WTC11 (cell line): ENCODE measurements at regions not wholly inside any gene's neighbourhood (a gene's known extent, or its start where the extent isn't known, plus 50 kb on each side); places are given as distances from the start of the nearest gene placed in this dataset.

Experiments used
- ATAC-seq: fragments of 200-7000 bp; cut with Tn5 transposase; 2 replicates; pipeline ENCODE4 v1.10.0; 2021; ENCODE audit warnings: mild to moderate bottlenecking, moderate library complexity
- CTCF ChIA-PET: fragments of 300-600 bp; sonication (Branson Sonifier 250); formaldehyde crosslinking; loops from one replicate; lab custom pipeline; 2021; ENCODE audit warnings: antibody characterized with exemption; lab: Charles Lee
- POLR2A ChIA-PET: fragments of 350-600 bp; sonication (Branson Sonifier 250); formaldehyde crosslinking; loops from one replicate; lab custom pipeline; 2021; ENCODE audit warnings: antibody characterized with exemption; lab: Charles Lee
- DNase-seq: peaks from one replicate; pipeline ENCODE4 v3.0.0; 2021; ENCODE audit warnings: low spot score
- H3K27ac Mint-ChIP-seq: 2 replicates; pipeline ENCODE4 v1.8.0; 2021; ENCODE audit warnings: mixed read lengths
- H3K27me3 Mint-ChIP-seq: 2 replicates; pipeline ENCODE4 v1.8.0; 2021; ENCODE audit warnings: low read depth, mild to moderate bottlenecking, moderate library complexity, mixed read lengths
- H3K36me3 Mint-ChIP-seq: 2 replicates; pipeline ENCODE4 v1.8.0; 2021; ENCODE audit warnings: mixed read lengths
- H3K4me1 Mint-ChIP-seq: 2 replicates; pipeline ENCODE4 v1.8.0; 2022; ENCODE audit warnings: mixed read lengths
- H3K4me3 Mint-ChIP-seq: 2 replicates; pipeline ENCODE4 v1.8.0; 2021; ENCODE audit warnings: mild to moderate bottlenecking, moderate library complexity, mixed read lengths
- H3K9me3 Mint-ChIP-seq: 2 replicates; pipeline ENCODE4 v1.8.0; 2021; ENCODE audit warnings: mixed read lengths
- ATF1 ChIP-seq: sonication (generic); formaldehyde crosslinking; IDR thresholded peaks from 2 replicates; pipeline ENCODE4 v1.8.1; 2023; ENCODE audit warnings: mild to moderate bottlenecking, moderate library complexity, missing genetic modification reagents
- ATF3 ChIP-seq: sonication (generic); formaldehyde crosslinking; conservative IDR thresholded peaks from 2 replicates; pipeline ENCODE4 v1.8.1; 2022; ENCODE audit warnings: mild to moderate bottlenecking, missing genetic modification reagents
- ATF6 ChIP-seq: sonication (generic); formaldehyde crosslinking; IDR thresholded peaks from 2 replicates; pipeline ENCODE4 v1.8.1; 2023; ENCODE audit warnings: mild to moderate bottlenecking, missing genetic modification reagents
- E2F5 ChIP-seq: sonication (generic); formaldehyde crosslinking; IDR thresholded peaks from 2 replicates; pipeline ENCODE4 v1.8.1; 2022; ENCODE audit warnings: mild to moderate bottlenecking, moderate library complexity, missing genetic modification reagents
- ESRRA ChIP-seq: sonication (generic); formaldehyde crosslinking; IDR thresholded peaks from 2 replicates; pipeline ENCODE4 v1.8.1; 2022; ENCODE audit warnings: mild to moderate bottlenecking, missing genetic modification reagents, borderline replicate concordance
- FOXJ3 ChIP-seq: sonication (generic); formaldehyde crosslinking; IDR thresholded peaks from 2 replicates; pipeline ENCODE4 v1.9.0; 2021; ENCODE audit warnings: missing genetic modification reagents, mild to moderate bottlenecking, borderline replicate concordance
- GABPB1 ChIP-seq: sonication (generic); formaldehyde crosslinking; IDR thresholded peaks from 2 replicates; pipeline ENCODE4 v1.8.1; 2023; ENCODE audit warnings: mild to moderate bottlenecking, missing genetic modification reagents
- GTF2I ChIP-seq: fragments of 250-450 bp; sonication (Bioruptor Pico); conservative IDR thresholded peaks from 2 replicates; pipeline ENCODE4 v1.4.0; 2021; ENCODE audit warnings: mild to moderate bottlenecking
- HMGA2 ChIP-seq: fragments of 250-450 bp; sonication (Bioruptor Pico); IDR thresholded peaks from 2 replicates; pipeline ENCODE4 v1.4.0; 2021; ENCODE audit warnings: mild to moderate bottlenecking, moderate library complexity
- NFYB ChIP-seq: sonication (generic); formaldehyde crosslinking; conservative IDR thresholded peaks from 2 replicates; pipeline ENCODE4 v1.8.0; 2022; ENCODE audit warnings: low read depth, missing genetic modification reagents
- NR2C2 ChIP-seq: sonication (generic); formaldehyde crosslinking; IDR thresholded peaks from 2 replicates; pipeline ENCODE4 v1.8.0; 2022; ENCODE audit warnings: mild to moderate bottlenecking, missing genetic modification reagents
- TCF7 ChIP-seq: sonication (generic); formaldehyde crosslinking; IDR thresholded peaks from 2 replicates; pipeline ENCODE4 v1.8.0; 2022; ENCODE audit warnings: mild to moderate bottlenecking, low read depth, missing genetic modification reagents, moderate library complexity
- TEAD4 ChIP-seq: sonication (generic); formaldehyde crosslinking; IDR thresholded peaks from 2 replicates; pipeline ENCODE4 v1.8.0; 2022; ENCODE audit warnings: mild to moderate bottlenecking, missing genetic modification reagents
- ZMAT4 ChIP-seq: fragments of 250-450 bp; sonication (Bioruptor Pico); IDR thresholded peaks from 2 replicates; pipeline ENCODE4 v1.9.0; 2021; ENCODE audit warnings: mild to moderate bottlenecking
- ZNF416 ChIP-seq: fragments of 250-450 bp; sonication (Bioruptor Pico); IDR thresholded peaks from 2 replicates; pipeline ENCODE4 v1.9.0; 2021; ENCODE audit warnings: mild to moderate bottlenecking, inconsistent platforms
- ZNF423 ChIP-seq: fragments of 250-450 bp; sonication (Bioruptor Pico); IDR thresholded peaks from 2 replicates; pipeline ENCODE4 v2.1.2; 2022; ENCODE audit warnings: mild to moderate bottlenecking, moderate library complexity
- ZNF671 ChIP-seq: fragments of 250-450 bp; sonication (Bioruptor Pico); IDR thresholded peaks from 2 replicates; pipeline ENCODE4 v1.8.0; 2021; ENCODE audit warnings: mild to moderate bottlenecking

GRCh38 chr13:105627270-105627669, 908.2 kb downstream of the EFNB2 start (continued):
- no peak for TF ChIP-seq ZMAT4
- no peak for TF ChIP-seq ZNF671
- TF ChIP-seq ATF6: no peak

GRCh38 chr13:105625691-105626090, 909.8 kb downstream of the EFNB2 start:
- ATAC-seq (no peak; the same call in 1 of the 2 replicates), DNase-seq (no peak)
- no peaks in the 10 kb centered on the region for H3K36me3 Mint-ChIP-seq
- CTCF ChIA-PET: no interaction called here
- H3K4me1 Mint-ChIP-seq: peaks cover 24% of the 10 kb centered on the region
- no peak for TF ChIP-seq ESRRA (CRISPR knock-in tag)
- no peak for TF ChIP-seq NR2C2
- TF ChIP-seq ATF6: no peak
- POLR2A ChIA-PET: no interaction called here
- H3K27me3 Mint-ChIP-seq: no peaks in the 10 kb centered on the region
- H3K9me3 Mint-ChIP-seq: no peaks in the 10 kb centered on the region
- H3K4me3 Mint-ChIP-seq: no peak overlapping the region
- no peak overlapping the region for H3K27ac Mint-ChIP-seq

GRCh38 chr13:105616333-105617075, 919.0 kb downstream of the EFNB2 start:
- CTCF ChIA-PET: interaction anchor here (1.0 kb wide), 1 partner anchor 206 kb away, joined by 3 read pairs; no protein-coding TSS in a partner anchor
- H3K9me3 Mint-ChIP-seq: peaks cover 4% of the 10 kb centered on the region
- no peak overlapping the region for H3K27ac Mint-ChIP-seq
- TF ChIP-seq GTF2I (no peak), GABPB1 (CRISPR knock-in tag) (no peak), FOXJ3 (CRISPR knock-in tag) (no peak), ZNF423 (CRISPR knock-in tag) (no peak), ATF1 (no peak), HMGA2 (no peak), NFYB (CRISPR knock-in tag) (no peak), TEAD4 (CRISPR knock-in tag) (no peak), ZNF416 (CRISPR knock-in tag) (no peak), E2F5 (CRISPR knock-in tag) (no peak), TCF7 (CRISPR knock-in tag) (no peak), ATF3 (CRISPR knock-in tag) (no peak)
- no peak overlapping the region for H3K4me3 Mint-ChIP-seq
- POLR2A ChIA-PET: no interaction called here
- DNase-seq (no peak), ATAC-seq (no peak)
- H3K27me3 Mint-ChIP-seq: no peaks in the 10 kb centered on the region
- no peaks in the 10 kb centered on the region for H3K36me3 Mint-ChIP-seq
- peaks cover 14% of the 10 kb centered on the region for H3K4me1 Mint-ChIP-seq
